ENCODE measurements at regions not wholly inside any gene's neighbourhood (a gene's known extent, or its start where the extent isn't known, plus 50 kb on each side); places are given as distances from the start of the nearest gene placed in this dataset.

DNA sequence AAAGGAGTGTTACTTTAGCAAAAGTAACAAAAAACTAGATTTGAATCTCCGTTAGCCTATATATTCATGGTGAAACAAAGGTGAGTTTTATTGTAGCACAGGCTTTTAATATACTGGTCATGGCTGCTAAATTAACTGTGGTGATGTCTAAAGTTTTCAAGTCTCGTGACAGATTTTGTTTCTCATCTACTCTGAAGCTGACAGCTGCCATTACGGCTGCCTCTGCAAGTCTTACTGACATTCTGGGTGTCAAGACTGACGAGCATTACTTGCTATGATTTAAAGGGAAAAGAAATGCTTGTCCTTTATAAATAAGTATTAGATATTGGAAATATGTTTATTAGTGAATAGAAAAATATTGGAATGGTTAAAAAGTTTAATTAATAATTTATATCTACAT, 207.7 kb downstream of the DSEL start:
- TF ChIP-seq EP300 (IDR thresholded peaks at IDR 0.05; ENCODE audit: borderline replicate concordance) (no peak), CREB1 (IDR thresholded peaks at IDR 0.05; ENCODE audit: low read depth) (no peak), EGR1 (IDR thresholded peaks at IDR 0.05) (no peak), TAF1 (IDR thresholded peaks at IDR 0.05; ENCODE audit: low read depth) (no peak), YY1 (IDR thresholded peaks at IDR 0.05; ENCODE audit: low read depth) (no peak), CEBPB (IDR thresholded peaks at IDR 0.05) (no peak), RAD21 (IDR thresholded peaks at IDR 0.05; ENCODE audit: low read depth) (no peak), ZBTB7A (IDR thresholded peaks at IDR 0.05; ENCODE audit: low read depth) (no peak), TCF12 (IDR thresholded peaks at IDR 0.05; ENCODE audit: low read depth) (no peak), NFIC (IDR thresholded peaks at IDR 0.05) (no peak)
- TF ChIP-seq, protein P1, sequence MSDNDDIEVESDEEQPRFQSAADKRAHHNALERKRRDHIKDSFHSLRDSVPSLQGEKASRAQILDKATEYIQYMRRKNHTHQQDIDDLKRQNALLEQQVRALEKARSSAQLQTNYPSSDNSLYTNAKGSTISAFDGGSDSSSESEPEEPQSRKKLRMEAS (IDR thresholded peaks at IDR 0.05) = no peak
- TF ChIP-seq, protein P2, sequence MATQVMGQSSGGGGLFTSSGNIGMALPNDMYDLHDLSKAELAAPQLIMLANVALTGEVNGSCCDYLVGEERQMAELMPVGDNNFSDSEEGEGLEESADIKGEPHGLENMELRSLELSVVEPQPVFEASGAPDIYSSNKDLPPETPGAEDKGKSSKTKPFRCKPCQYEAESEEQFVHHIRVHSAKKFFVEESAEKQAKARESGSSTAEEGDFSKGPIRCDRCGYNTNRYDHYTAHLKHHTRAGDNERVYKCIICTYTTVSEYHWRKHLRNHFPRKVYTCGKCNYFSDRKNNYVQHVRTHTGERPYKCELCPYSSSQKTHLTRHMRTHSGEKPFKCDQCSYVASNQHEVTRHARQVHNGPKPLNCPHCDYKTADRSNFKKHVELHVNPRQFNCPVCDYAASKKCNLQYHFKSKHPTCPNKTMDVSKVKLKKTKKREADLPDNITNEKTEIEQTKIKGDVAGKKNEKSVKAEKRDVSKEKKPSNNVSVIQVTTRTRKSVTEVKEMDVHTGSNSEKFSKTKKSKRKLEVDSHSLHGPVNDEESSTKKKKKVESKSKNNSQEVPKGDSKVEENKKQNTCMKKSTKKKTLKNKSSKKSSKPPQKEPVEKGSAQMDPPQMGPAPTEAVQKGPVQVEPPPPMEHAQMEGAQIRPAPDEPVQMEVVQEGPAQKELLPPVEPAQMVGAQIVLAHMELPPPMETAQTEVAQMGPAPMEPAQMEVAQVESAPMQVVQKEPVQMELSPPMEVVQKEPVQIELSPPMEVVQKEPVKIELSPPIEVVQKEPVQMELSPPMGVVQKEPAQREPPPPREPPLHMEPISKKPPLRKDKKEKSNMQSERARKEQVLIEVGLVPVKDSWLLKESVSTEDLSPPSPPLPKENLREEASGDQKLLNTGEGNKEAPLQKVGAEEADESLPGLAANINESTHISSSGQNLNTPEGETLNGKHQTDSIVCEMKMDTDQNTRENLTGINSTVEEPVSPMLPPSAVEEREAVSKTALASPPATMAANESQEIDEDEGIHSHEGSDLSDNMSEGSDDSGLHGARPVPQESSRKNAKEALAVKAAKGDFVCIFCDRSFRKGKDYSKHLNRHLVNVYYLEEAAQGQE (IDR thresholded peaks at IDR 0.05; ENCODE audit: low read depth) = no peak
- TF ChIP-seq, protein P3, sequence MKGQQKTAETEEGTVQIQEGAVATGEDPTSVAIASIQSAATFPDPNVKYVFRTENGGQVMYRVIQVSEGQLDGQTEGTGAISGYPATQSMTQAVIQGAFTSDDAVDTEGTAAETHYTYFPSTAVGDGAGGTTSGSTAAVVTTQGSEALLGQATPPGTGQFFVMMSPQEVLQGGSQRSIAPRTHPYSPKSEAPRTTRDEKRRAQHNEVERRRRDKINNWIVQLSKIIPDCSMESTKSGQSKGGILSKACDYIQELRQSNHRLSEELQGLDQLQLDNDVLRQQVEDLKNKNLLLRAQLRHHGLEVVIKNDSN (IDR thresholded peaks at IDR 0.05) = no peak
